ENCODE measurements at regions not wholly inside any gene's neighbourhood (a gene's known extent, or its start where the extent isn't known, plus 50 kb on each side); places are given as distances from the start of the nearest gene placed in this dataset.

DNA sequence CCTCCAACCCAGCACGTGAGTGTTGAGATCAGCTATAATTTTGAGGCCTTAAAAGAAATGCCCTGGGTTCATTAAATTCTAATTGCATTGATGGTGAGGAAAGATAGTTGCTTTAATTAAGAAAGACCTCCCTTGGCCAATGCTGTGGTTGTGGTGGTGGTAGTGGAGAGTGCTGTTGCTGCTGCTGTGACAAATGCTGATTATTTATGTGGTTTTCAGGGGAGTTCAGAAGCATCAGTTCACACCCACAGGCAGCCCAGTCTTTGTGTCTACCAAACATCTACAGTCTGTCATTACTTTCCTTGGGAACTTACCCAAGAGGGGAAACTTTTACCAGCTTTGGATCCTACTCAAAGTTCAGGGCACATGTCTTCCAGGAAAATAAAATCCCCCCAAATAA, 178.4 kb upstream of the PARP11 start:
- TF ChIP-seq, protein P1, sequence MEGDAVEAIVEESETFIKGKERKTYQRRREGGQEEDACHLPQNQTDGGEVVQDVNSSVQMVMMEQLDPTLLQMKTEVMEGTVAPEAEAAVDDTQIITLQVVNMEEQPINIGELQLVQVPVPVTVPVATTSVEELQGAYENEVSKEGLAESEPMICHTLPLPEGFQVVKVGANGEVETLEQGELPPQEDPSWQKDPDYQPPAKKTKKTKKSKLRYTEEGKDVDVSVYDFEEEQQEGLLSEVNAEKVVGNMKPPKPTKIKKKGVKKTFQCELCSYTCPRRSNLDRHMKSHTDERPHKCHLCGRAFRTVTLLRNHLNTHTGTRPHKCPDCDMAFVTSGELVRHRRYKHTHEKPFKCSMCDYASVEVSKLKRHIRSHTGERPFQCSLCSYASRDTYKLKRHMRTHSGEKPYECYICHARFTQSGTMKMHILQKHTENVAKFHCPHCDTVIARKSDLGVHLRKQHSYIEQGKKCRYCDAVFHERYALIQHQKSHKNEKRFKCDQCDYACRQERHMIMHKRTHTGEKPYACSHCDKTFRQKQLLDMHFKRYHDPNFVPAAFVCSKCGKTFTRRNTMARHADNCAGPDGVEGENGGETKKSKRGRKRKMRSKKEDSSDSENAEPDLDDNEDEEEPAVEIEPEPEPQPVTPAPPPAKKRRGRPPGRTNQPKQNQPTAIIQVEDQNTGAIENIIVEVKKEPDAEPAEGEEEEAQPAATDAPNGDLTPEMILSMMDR (IDR thresholded peaks at IDR 0.05; ENCODE audit: extremely low read depth in 1 of 2, insufficient read depth in 1 of 2, low read depth in 1 of 2, low read length in 2 of 2), result no peak
- TF ChIP-seq MYC (IDR thresholded peaks at IDR 0.05; ENCODE audit: low read depth, low read length) (no peak), POLR2A (IDR thresholded peaks at IDR 0.05; ENCODE audit: low read depth, low read length) (no peak), EZH2 (IDR thresholded peaks at IDR 0.05; ENCODE audit: borderline replicate concordance, low read depth, low read length, severe bottlenecking) (no peak), JUN (IDR thresholded peaks at IDR 0.05; ENCODE audit: borderline replicate concordance, insufficient read depth, insufficient read length, low read depth) (no peak)
- TF ChIP-seq, protein P2, sequence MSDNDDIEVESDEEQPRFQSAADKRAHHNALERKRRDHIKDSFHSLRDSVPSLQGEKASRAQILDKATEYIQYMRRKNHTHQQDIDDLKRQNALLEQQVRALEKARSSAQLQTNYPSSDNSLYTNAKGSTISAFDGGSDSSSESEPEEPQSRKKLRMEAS (IDR thresholded peaks at IDR 0.05; ENCODE audit: insufficient read depth, insufficient read length), result no peak

Measured in endothelial cell of umbilical vein (primary cell).